ENCODE measurements at regions not wholly inside any gene's neighbourhood (a gene's known extent, or its start where the extent isn't known, plus 50 kb on each side); places are given as distances from the start of the nearest gene placed in this dataset.
A peak's percentile ranks its signal among the peaks of the same experiment; 100 is the strongest.

DNA sequence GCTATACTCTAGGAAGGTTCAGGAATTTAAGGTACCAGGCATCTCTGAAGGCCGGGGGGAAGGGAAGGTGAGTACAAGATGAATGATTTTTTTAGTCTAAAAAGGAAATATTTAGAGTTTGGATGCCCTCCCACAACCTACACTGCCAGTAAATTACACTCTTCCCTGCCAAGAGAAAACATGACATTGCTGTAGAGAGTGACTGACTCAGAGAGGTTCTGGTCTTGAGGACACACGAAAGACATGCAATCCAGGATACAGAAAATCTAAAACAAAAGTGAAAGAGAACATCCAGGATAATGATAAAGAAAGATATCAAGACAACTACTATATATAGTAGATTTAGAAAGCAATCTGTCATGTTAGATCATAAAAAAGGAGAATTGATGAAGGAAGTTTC is 200.5 kb downstream of the TYW3 start (continued):
- TF ChIP-seq, protein P1, sequence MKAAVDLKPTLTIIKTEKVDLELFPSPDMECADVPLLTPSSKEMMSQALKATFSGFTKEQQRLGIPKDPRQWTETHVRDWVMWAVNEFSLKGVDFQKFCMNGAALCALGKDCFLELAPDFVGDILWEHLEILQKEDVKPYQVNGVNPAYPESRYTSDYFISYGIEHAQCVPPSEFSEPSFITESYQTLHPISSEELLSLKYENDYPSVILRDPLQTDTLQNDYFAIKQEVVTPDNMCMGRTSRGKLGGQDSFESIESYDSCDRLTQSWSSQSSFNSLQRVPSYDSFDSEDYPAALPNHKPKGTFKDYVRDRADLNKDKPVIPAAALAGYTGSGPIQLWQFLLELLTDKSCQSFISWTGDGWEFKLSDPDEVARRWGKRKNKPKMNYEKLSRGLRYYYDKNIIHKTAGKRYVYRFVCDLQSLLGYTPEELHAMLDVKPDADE (IDR thresholded peaks at IDR 0.05): no peak
- TF ChIP-seq JUNB (IDR thresholded peaks at IDR 0.05; ENCODE audit: unreplicated experiment) (no peak), EZH2 (IDR thresholded peaks at IDR 0.05; ENCODE audit: low read depth, unreplicated experiment) (no peak), EZH2phosphoT487 (IDR thresholded peaks at IDR 0.05; ENCODE audit: unreplicated experiment) (no peak), ZNF114 (CRISPR knock-in tag; IDR thresholded peaks at IDR 0.05) (no peak), CREB1 (CRISPR knock-in tag; IDR thresholded peaks at IDR 0.05; ENCODE audit: low read depth) (no peak), NANOG (IDR thresholded peaks at IDR 0.05; ENCODE audit: borderline replicate concordance) (no peak), ZNF331 (CRISPR knock-in tag; IDR thresholded peaks at IDR 0.05; ENCODE audit: low read depth) (no peak)
- TF ChIP-seq, protein P2, sequence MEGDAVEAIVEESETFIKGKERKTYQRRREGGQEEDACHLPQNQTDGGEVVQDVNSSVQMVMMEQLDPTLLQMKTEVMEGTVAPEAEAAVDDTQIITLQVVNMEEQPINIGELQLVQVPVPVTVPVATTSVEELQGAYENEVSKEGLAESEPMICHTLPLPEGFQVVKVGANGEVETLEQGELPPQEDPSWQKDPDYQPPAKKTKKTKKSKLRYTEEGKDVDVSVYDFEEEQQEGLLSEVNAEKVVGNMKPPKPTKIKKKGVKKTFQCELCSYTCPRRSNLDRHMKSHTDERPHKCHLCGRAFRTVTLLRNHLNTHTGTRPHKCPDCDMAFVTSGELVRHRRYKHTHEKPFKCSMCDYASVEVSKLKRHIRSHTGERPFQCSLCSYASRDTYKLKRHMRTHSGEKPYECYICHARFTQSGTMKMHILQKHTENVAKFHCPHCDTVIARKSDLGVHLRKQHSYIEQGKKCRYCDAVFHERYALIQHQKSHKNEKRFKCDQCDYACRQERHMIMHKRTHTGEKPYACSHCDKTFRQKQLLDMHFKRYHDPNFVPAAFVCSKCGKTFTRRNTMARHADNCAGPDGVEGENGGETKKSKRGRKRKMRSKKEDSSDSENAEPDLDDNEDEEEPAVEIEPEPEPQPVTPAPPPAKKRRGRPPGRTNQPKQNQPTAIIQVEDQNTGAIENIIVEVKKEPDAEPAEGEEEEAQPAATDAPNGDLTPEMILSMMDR (conservative IDR thresholded peaks at IDR 0.05; ENCODE audit: low read depth in 2 of 2): no peak

DNA sequence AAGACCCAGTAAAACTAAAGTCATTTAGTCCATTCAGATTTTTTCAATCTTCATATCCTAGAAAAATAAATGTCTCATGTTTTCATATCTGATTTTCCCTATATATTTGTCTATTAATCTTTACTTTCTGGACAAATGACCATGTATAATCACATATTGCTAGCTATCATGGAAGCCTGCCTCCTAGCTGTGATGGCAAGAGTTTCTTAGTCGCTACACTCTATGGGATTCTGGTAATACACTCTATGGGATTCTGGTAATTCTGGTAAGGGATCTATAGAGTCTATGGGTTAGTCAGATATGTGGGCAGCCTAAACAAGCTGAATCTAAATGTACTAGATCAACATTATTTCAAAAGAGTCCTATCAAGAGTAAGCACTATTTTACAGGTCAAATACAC is 198.7 kb upstream of the LHX8 start:
- H3K36me3 ChIP-seq (ENCODE audit: insufficient read depth): no peaks in the 10 kb centered on the region
- H3K4me2 ChIP-seq: no peak overlapping the region
- no peak overlapping the region for H3K4me3 ChIP-seq
- H3K4me3 Mint-ChIP-seq: no peak overlapping the region
- DNase-seq (ENCODE audit: low spot score) (peak; percentile 6), ATAC-seq (no peak)
- H3K27ac ChIP-seq (ENCODE audit: low read depth): no peak overlapping the region
- H2AFZ ChIP-seq: no peak overlapping the region
- no peaks in the 10 kb centered on the region for H3K27me3 ChIP-seq (ENCODE audit: insufficient read depth)
- no peaks in the 10 kb centered on the region for H4K20me1 ChIP-seq (replicated peaks; ENCODE audit: insufficient read depth)
- no peaks in the 10 kb centered on the region for H3K79me2 ChIP-seq (replicated peaks; ENCODE audit: insufficient read depth)
- H3K9me3 Mint-ChIP-seq: 0 out of 3 replicates have a peak, but pooled peaks cover 6% of the 10 kb centered on the region
- no peaks in the 10 kb centered on the region for H3K4me1 ChIP-seq (ENCODE audit: insufficient read depth)
- no peaks in the 10 kb centered on the region for H3K36me3 Mint-ChIP-seq (ENCODE audit: low read depth)
- H3K9me2 ChIP-seq (ENCODE audit: insufficient read depth): no peaks in the 10 kb centered on the region
- TF ChIP-seq, protein P3, sequence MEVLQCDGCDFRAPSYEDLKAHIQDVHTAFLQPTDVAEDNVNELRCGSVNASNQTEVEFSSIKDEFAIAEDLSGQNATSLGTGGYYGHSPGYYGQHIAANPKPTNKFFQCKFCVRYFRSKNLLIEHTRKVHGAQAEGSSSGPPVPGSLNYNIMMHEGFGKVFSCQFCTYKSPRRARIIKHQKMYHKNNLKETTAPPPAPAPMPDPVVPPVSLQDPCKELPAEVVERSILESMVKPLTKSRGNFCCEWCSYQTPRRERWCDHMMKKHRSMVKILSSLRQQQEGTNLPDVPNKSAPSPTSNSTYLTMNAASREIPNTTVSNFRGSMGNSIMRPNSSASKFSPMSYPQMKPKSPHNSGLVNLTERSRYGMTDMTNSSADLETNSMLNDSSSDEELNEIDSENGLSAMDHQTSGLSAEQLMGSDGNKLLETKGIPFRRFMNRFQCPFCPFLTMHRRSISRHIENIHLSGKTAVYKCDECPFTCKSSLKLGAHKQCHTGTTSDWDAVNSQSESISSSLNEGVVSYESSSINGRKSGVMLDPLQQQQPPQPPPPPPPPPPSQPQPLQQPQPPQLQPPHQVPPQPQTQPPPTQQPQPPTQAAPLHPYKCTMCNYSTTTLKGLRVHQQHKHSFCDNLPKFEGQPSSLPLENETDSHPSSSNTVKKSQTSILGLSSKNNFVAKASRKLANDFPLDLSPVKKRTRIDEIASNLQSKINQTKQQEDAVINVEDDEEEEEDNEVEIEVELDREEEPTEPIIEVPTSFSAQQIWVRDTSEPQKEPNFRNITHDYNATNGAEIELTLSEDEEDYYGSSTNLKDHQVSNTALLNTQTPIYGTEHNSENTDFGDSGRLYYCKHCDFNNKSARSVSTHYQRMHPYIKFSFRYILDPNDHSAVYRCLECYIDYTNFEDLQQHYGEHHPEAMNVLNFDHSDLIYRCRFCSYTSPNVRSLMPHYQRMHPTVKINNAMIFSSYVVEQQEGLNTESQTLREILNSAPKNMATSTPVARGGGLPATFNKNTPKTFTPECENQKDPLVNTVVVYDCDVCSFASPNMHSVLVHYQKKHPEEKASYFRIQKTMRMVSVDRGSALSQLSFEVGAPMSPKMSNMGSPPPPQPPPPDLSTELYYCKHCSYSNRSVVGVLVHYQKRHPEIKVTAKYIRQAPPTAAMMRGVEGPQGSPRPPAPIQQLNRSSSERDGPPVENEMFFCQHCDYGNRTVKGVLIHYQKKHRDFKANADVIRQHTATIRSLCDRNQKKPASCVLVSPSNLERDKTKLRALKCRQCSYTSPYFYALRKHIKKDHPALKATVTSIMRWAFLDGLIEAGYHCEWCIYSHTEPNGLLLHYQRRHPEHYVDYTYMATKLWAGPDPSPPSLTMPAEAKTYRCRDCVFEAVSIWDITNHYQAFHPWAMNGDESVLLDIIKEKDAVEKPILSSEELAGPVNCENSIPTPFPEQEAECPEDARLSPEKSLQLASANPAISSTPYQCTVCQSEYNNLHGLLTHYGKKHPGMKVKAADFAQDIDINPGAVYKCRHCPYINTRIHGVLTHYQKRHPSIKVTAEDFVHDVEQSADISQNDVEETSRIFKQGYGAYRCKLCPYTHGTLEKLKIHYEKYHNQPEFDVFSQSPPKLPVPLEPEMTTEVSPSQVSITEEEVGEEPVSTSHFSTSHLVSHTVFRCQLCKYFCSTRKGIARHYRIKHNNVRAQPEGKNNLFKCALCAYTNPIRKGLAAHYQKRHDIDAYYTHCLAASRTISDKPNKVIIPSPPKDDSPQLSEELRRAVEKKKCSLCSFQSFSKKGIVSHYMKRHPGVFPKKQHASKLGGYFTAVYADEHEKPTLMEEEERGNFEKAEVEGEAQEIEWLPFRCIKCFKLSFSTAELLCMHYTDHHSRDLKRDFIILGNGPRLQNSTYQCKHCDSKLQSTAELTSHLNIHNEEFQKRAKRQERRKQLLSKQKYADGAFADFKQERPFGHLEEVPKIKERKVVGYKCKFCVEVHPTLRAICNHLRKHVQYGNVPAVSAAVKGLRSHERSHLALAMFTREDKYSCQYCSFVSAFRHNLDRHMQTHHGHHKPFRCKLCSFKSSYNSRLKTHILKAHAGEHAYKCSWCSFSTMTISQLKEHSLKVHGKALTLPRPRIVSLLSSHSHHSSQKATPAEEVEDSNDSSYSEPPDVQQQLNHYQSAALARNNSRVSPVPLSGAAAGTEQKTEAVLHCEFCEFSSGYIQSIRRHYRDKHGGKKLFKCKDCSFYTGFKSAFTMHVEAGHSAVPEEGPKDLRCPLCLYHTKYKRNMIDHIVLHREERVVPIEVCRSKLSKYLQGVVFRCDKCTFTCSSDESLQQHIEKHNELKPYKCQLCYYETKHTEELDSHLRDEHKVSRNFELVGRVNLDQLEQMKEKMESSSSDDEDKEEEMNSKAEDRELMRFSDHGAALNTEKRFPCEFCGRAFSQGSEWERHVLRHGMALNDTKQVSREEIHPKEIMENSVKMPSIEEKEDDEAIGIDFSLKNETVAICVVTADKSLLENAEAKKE (CRISPR knock-in tag; IDR thresholded peaks at IDR 0.05): no peak
- no peak for TF ChIP-seq ZNF114 (CRISPR knock-in tag; IDR thresholded peaks at IDR 0.05)
- TF ChIP-seq, protein P2 (conservative IDR thresholded peaks at IDR 0.05; ENCODE audit: low read depth in 2 of 2): peak; percentile 53 to 58
- no peaks in the 10 kb centered on the region for H3F3A ChIP-seq (replicated peaks; ENCODE audit: low read depth)
- H3K4me1 Mint-ChIP-seq: peaks cover 4% of the 10 kb centered on the region; the same call in 1 of the 3 replicates
- no peaks in the 10 kb centered on the region for H3K27me3 Mint-ChIP-seq (ENCODE audit: insufficient read depth, low read depth, poor library complexity)
- no peak overlapping the region for H3K27ac Mint-ChIP-seq
